ENCODE measurements at regions not wholly inside any gene's neighbourhood (a gene's known extent, or its start where the extent isn't known, plus 50 kb on each side); places are given as distances from the start of the nearest gene placed in this dataset.
"Not testable (repeated sequence)": the region's sequence is repeated elsewhere in the genome, so short reads cannot be mapped to it uniquely, and the experiment has no call there.

DNA sequence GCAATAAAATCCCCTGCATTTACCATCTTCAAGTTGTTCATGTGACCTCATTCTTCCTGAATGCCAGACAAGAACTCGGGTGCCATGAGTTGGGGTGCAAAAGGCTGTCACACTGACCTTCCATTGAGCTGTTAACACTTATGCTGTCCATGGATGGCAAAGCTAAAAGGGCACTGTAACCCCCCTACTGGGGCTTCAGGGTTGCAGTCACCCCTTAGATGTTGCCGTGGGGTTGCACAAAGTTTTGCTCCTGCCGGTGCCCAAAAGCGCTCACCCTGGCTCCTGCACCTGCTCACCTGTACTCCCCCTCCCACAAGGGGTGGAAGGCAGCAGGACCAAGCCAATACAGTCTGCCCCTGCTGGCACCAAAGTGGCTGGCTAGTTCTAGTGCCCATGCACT is 208.2 kb downstream of the RHOU start:
- no peak overlapping the region for H3K9ac ChIP-seq (ENCODE audit: low read depth, low read length)
- no peak overlapping the region for H3K27ac ChIP-seq (ENCODE audit: low read length)
- H3K36me3 ChIP-seq (ENCODE audit: insufficient read depth, low read depth, low read length) = no peaks in the 10 kb centered on the region
- no peaks in the 10 kb centered on the region for H3K9me3 ChIP-seq (ENCODE audit: insufficient read depth, low read depth, low read length)
- no peak overlapping the region for H3K4me3 ChIP-seq (ENCODE audit: low read length)
- H3K4me1 ChIP-seq (ENCODE audit: insufficient read depth, low read length) = peaks cover 5% of the 10 kb centered on the region
- no peaks in the 10 kb centered on the region for H3K27me3 ChIP-seq (ENCODE audit: insufficient read depth, low read length)

DNA sequence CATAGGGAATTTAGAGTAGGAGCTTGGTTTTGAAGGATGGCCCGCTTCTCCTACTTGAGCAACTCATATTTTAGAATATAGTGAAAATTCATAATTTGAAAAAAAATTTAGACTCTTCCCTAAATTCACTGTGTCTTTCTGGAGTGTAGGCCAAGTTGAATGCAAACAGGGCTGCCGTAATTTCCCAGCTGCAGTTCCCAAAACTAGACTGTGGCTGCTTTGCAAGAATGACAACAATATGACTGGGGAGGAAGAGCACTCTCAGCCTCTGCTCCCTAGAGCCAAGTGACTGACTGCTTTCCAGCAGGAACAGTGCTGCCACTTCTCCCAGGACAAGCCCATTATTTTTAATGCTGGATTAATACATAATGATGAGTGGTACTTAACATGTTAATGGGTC is 209.0 kb downstream of the RHOU start:
- H3K27ac ChIP-seq (ENCODE audit: low read length) = no peak overlapping the region
- H3K4me1 ChIP-seq (ENCODE audit: insufficient read depth, low read length) = 0 out of 2 replicates have a peak, but pooled peaks cover 3% of the 10 kb centered on the region
- H3K36me3 ChIP-seq (ENCODE audit: insufficient read depth, low read depth, low read length) = no peaks in the 10 kb centered on the region
- no peak overlapping the region for H3K9ac ChIP-seq (ENCODE audit: low read depth, low read length)
- no peaks in the 10 kb centered on the region for H3K27me3 ChIP-seq (ENCODE audit: insufficient read depth, low read length)
- H3K4me3 ChIP-seq (ENCODE audit: low read length) = no peak overlapping the region
- no peaks in the 10 kb centered on the region for H3K9me3 ChIP-seq (ENCODE audit: insufficient read depth, low read depth, low read length)

DNA sequence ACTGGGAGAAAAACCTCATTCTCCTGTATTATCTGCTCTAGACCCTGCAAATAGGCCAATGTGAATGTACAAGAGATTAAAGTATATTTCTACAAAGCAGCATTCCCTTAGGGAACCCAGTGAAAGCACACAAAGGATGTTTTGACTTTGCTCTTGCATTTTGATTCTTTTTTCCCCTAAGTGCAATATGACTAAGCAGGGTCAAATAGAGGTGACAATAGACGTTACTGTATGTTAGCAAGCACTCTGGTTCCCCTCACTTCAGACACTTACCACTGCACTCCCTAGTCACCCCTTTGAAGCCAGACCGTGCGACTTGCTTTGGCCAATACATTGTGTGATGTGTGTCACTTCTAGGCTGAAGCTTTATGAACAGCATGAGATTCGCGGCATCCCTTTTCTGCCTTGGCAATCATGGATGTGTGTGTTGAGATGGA is 209.7 kb downstream of the RHOU start:
- Histone ChIP-seq H3K27me3 (ENCODE audit: insufficient read depth, low read length) (no peaks in the 10 kb centered on the region), H3K4me3 (ENCODE audit: low read length) (no peak overlapping the region), H3K9me3 (ENCODE audit: insufficient read depth, low read depth, low read length) (no peaks in the 10 kb centered on the region), H3K4me1 (ENCODE audit: insufficient read depth, low read length) (0 out of 2 replicates have a peak, but pooled peaks cover 3% of the 10 kb centered on the region), H3K9ac (ENCODE audit: low read depth, low read length) (no peak overlapping the region), H3K27ac (ENCODE audit: low read length) (no peak overlapping the region), H3K36me3 (ENCODE audit: insufficient read depth, low read depth, low read length) (no peaks in the 10 kb centered on the region)

- Histone ChIP-seq H3K27ac (ENCODE audit: low read length) (no peak overlapping the region), H3K36me3 (ENCODE audit: insufficient read depth, low read depth, low read length) (no peaks in the 10 kb centered on the region), H3K27me3 (ENCODE audit: insufficient read depth, low read length) (no peaks in the 10 kb centered on the region), H3K4me1 (ENCODE audit: insufficient read depth, low read length) (no peaks in the 10 kb centered on the region), H3K9me3 (ENCODE audit: insufficient read depth, low read depth, low read length) (no peaks in the 10 kb centered on the region), H3K4me3 (ENCODE audit: low read length) (no peak overlapping the region), H3K9ac (ENCODE audit: low read depth, low read length) (no peak overlapping the region)
Observed at GRCh38 chr1:228945885-228946284, 210.6 kb downstream of the RHOU start.

GRCh38 chr1:228949617-228950016 is 214.3 kb downstream of the RHOU start:
- not testable (repeated sequence) for H3K4me3 ChIP-seq (ENCODE audit: low read length); H3K4me1 ChIP-seq (ENCODE audit: insufficient read depth, low read length); H3K27me3 ChIP-seq (ENCODE audit: insufficient read depth, low read length); H3K9me3 ChIP-seq (ENCODE audit: insufficient read depth, low read depth, low read length); H3K36me3 ChIP-seq (ENCODE audit: insufficient read depth, low read depth, low read length); H3K9ac ChIP-seq (ENCODE audit: low read depth, low read length); H3K27ac ChIP-seq (ENCODE audit: low read length)

- no peaks in the 10 kb centered on the region for H3K27me3 ChIP-seq (ENCODE audit: insufficient read depth, low read length)
- H3K9ac ChIP-seq (ENCODE audit: low read depth, low read length) = no peak overlapping the region
- H3K9me3 ChIP-seq (ENCODE audit: insufficient read depth, low read depth, low read length) = no peaks in the 10 kb centered on the region
- peaks cover 6% of the 10 kb centered on the region; the same call in 1 of the 2 replicates for H3K4me1 ChIP-seq (ENCODE audit: insufficient read depth, low read length)
- H3K27ac ChIP-seq (ENCODE audit: low read length) = no peak overlapping the region
- H3K4me3 ChIP-seq (ENCODE audit: low read length) = no peak overlapping the region
- no peaks in the 10 kb centered on the region for H3K36me3 ChIP-seq (ENCODE audit: insufficient read depth, low read depth, low read length)
Observed at GRCh38 chr1:228953207-228953606, 217.9 kb downstream of the RHOU start.

- H3K27me3 ChIP-seq (ENCODE audit: insufficient read depth, low read length); H3K27ac ChIP-seq (ENCODE audit: low read length); H3K36me3 ChIP-seq (ENCODE audit: insufficient read depth, low read depth, low read length); H3K9ac ChIP-seq (ENCODE audit: low read depth, low read length); H3K4me1 ChIP-seq (ENCODE audit: insufficient read depth, low read length); H3K4me3 ChIP-seq (ENCODE audit: low read length); H3K9me3 ChIP-seq (ENCODE audit: insufficient read depth, low read depth, low read length): not testable (repeated sequence)
Observed at GRCh38 chr1:228953808-228954207, 218.5 kb downstream of the RHOU start.

GRCh38 chr1:228955691-228956090 is 220.4 kb downstream of the RHOU start:
- no peak overlapping the region for H3K9ac ChIP-seq (ENCODE audit: low read depth, low read length)
- H3K27ac ChIP-seq (ENCODE audit: low read length) = no peak overlapping the region
- no peak overlapping the region for H3K4me3 ChIP-seq (ENCODE audit: low read length)
- H3K4me1 ChIP-seq (ENCODE audit: insufficient read depth, low read length) = peaks cover 6% of the 10 kb centered on the region; the same call in 1 of the 2 replicates
- no peaks in the 10 kb centered on the region for H3K27me3 ChIP-seq (ENCODE audit: insufficient read depth, low read length)
- H3K36me3 ChIP-seq (ENCODE audit: insufficient read depth, low read depth, low read length) = no peaks in the 10 kb centered on the region
- no peaks in the 10 kb centered on the region for H3K9me3 ChIP-seq (ENCODE audit: insufficient read depth, low read depth, low read length)

- Histone ChIP-seq H3K4me3 (ENCODE audit: low read length) (no peak overlapping the region), H3K27ac (ENCODE audit: low read length) (no peak overlapping the region), H3K9ac (ENCODE audit: low read depth, low read length) (no peak overlapping the region), H3K9me3 (ENCODE audit: insufficient read depth, low read depth, low read length) (no peaks in the 10 kb centered on the region), H3K36me3 (ENCODE audit: insufficient read depth, low read depth, low read length) (no peaks in the 10 kb centered on the region), H3K4me1 (ENCODE audit: insufficient read depth, low read length) (peaks cover 6% of the 10 kb centered on the region; the same call in 1 of the 2 replicates), H3K27me3 (ENCODE audit: insufficient read depth, low read length) (no peaks in the 10 kb centered on the region)
Observed at GRCh38 chr1:228956864-228957263, 221.6 kb downstream of the RHOU start.

DNA sequence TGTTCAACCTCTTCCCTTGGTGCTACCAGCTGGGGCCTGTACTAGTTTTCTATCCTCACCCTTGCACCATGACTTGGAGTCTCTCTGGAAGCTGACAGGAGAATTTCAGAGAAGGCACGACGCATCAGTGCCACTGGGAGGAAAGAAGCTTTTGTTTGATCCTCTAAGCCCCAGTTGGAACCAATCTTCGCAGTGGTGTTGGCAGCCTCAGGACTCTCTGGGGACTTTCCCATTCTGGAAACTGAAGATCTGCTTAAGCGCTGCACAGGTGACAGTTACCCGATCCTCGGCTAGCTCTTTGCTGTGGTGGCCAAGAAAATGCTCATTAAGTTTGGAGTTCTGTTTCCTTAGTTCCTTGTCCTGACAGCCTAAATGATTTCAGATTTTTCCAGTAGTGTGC is 222.3 kb downstream of the RHOU start:
- Histone ChIP-seq H3K36me3 (ENCODE audit: insufficient read depth, low read depth, low read length) (no peaks in the 10 kb centered on the region), H3K4me3 (ENCODE audit: low read length) (no peak overlapping the region), H3K9me3 (ENCODE audit: insufficient read depth, low read depth, low read length) (no peaks in the 10 kb centered on the region), H3K27me3 (ENCODE audit: insufficient read depth, low read length) (no peaks in the 10 kb centered on the region), H3K27ac (ENCODE audit: low read length) (no peak overlapping the region), H3K4me1 (ENCODE audit: insufficient read depth, low read length) (peaks cover 6% of the 10 kb centered on the region; the same call in 1 of the 2 replicates), H3K9ac (ENCODE audit: low read depth, low read length) (no peak overlapping the region)

- H3K4me3 ChIP-seq (ENCODE audit: low read length) = no peak overlapping the region
- H3K4me1 ChIP-seq (ENCODE audit: insufficient read depth, low read length) = peaks cover 6% of the 10 kb centered on the region; the same call in 1 of the 2 replicates
- no peaks in the 10 kb centered on the region for H3K36me3 ChIP-seq (ENCODE audit: insufficient read depth, low read depth, low read length)
- H3K27me3 ChIP-seq (ENCODE audit: insufficient read depth, low read length) = no peaks in the 10 kb centered on the region
- no peak overlapping the region for H3K9ac ChIP-seq (ENCODE audit: low read depth, low read length)
- H3K9me3 ChIP-seq (ENCODE audit: insufficient read depth, low read depth, low read length) = no peaks in the 10 kb centered on the region
- H3K27ac ChIP-seq (ENCODE audit: low read length) = no peak overlapping the region
Observed at GRCh38 chr1:228958121-228958520, 222.8 kb downstream of the RHOU start.

GRCh38 chr1:228958741-228959140 is 223.5 kb downstream of the RHOU start:
- H3K36me3 ChIP-seq (ENCODE audit: insufficient read depth, low read depth, low read length) = no peaks in the 10 kb centered on the region
- no peaks in the 10 kb centered on the region for H3K9me3 ChIP-seq (ENCODE audit: insufficient read depth, low read depth, low read length)
- no peaks in the 10 kb centered on the region for H3K27me3 ChIP-seq (ENCODE audit: insufficient read depth, low read length)
- no peak overlapping the region for H3K4me3 ChIP-seq (ENCODE audit: low read length)
- no peak overlapping the region for H3K9ac ChIP-seq (ENCODE audit: low read depth, low read length)
- H3K4me1 ChIP-seq (ENCODE audit: insufficient read depth, low read length) = peaks cover 6% of the 10 kb centered on the region; the same call in 1 of the 2 replicates
- no peak overlapping the region for H3K27ac ChIP-seq (ENCODE audit: low read length)
